HEK293T (cell line): ENCODE measurements at regions not wholly inside any gene's neighbourhood (a gene's known extent, or its start where the extent isn't known, plus 50 kb on each side); places are given as distances from the start of the nearest gene placed in this dataset.
"Not testable (repeated sequence)": the region's sequence is repeated elsewhere in the genome, so short reads cannot be mapped to it uniquely, and the experiment has no call there.

Experiments used
- CTCF ChIA-PET: fragments of 350-600 bp; formaldehyde crosslinking; extraction: SDS; loops from one replicate; lab custom pipeline; 2021; ENCODE audit warnings: antibody characterized with exemption, inconsistent platforms; lab: Yijun Ruan, JAX
- POLR2A ChIA-PET: fragments of 350-600 bp; formaldehyde crosslinking; extraction: SDS; loops from one replicate; lab custom pipeline; 2020; ENCODE audit warnings: antibody characterized with exemption, inconsistent platforms; lab: Yijun Ruan, JAX
- DNase-seq: peaks from one replicate; pipeline ENCODE4 v3.0.0; 2012; ENCODE audit warnings: mixed read lengths; ENCODE audit errors: extremely low spot score
- ARNT ChIP-seq: fragments of 450-650 bp; IDR thresholded peaks from 2 replicates; pipeline ENCODE4 v1.6.1; 2017; ENCODE audit warnings: mild to moderate bottlenecking
- BHLHE40 ChIP-seq: fragments of 450-650 bp; IDR thresholded peaks from 2 replicates; pipeline ENCODE4 v1.6.1; 2016; ENCODE audit warnings: mild to moderate bottlenecking, moderate library complexity, borderline replicate concordance
- CTBP1 ChIP-seq: fragments of 450-650 bp; IDR thresholded peaks from 2 replicates; pipeline ENCODE4 v1.6.1; 2016; ENCODE audit warnings: borderline replicate concordance
- ELF4 ChIP-seq: fragments of 450-650 bp; IDR thresholded peaks from 2 replicates; pipeline ENCODE4 v1.6.1; 2017; ENCODE audit warnings: antibody characterized with exemption
- FOXA1 ChIP-seq: fragments of 450-650 bp; IDR thresholded peaks from 2 replicates; pipeline ENCODE4 v1.6.1; 2016; ENCODE audit warnings: mild to moderate bottlenecking
- FOXK2 ChIP-seq: fragments of 450-650 bp; IDR thresholded peaks from 2 replicates; pipeline ENCODE4 v1.6.1; 2016; ENCODE audit warnings: mild to moderate bottlenecking
- FOXM1 ChIP-seq: fragments of 450-650 bp; IDR thresholded peaks from 2 replicates; pipeline ENCODE4 v1.6.1; 2017; ENCODE audit warnings: mild to moderate bottlenecking, borderline replicate concordance
- HDGF ChIP-seq: fragments of 450-650 bp; IDR thresholded peaks from 2 replicates; pipeline ENCODE4 v1.6.1; 2017; ENCODE audit warnings: antibody characterized with exemption, borderline replicate concordance
- L3MBTL2 ChIP-seq: fragments of 450-650 bp; conservative IDR thresholded peaks from 2 replicates; pipeline ENCODE4 v1.6.1; 2016; ENCODE audit warnings: mild to moderate bottlenecking
- LEF1 ChIP-seq: fragments of 450-650 bp; IDR thresholded peaks from 2 replicates; pipeline ENCODE4 v1.6.1; 2017; ENCODE audit warnings: mild to moderate bottlenecking, borderline replicate concordance
- NFRKB ChIP-seq: fragments of 450-650 bp; IDR thresholded peaks from 2 replicates; pipeline ENCODE4 v1.6.1; 2016; ENCODE audit warnings: mild to moderate bottlenecking, moderate library complexity
- PKNOX1 ChIP-seq: fragments of 450-650 bp; IDR thresholded peaks from 2 replicates; pipeline ENCODE4 v1.6.1; 2016
- SP1 ChIP-seq: fragments of 450-650 bp; IDR thresholded peaks from 2 replicates; pipeline ENCODE4 v1.6.1; 2017
- SUZ12 ChIP-seq: fragments of 450-650 bp; IDR thresholded peaks from 2 replicates; pipeline ENCODE4 v1.6.1; 2016; ENCODE audit warnings: mild to moderate bottlenecking
- TARDBP ChIP-seq: fragments of 450-650 bp; IDR thresholded peaks from 2 replicates; pipeline ENCODE4 v1.6.1; 2016
- ZNF384 ChIP-seq: fragments of 450-650 bp; IDR thresholded peaks from 2 replicates; pipeline ENCODE4 v1.6.1; 2016

GRCh38 chr7:104074529-104074928, 85.1 kb upstream of the RELN start:
- POLR2A ChIA-PET = no interaction called here
- TF ChIP-seq PKNOX1 = no peak
- no peak for TF ChIP-seq SUZ12
- no peak for TF ChIP-seq ARNT
- TF ChIP-seq NFRKB = no peak
- TF ChIP-seq CTBP1 = no peak
- TF ChIP-seq FOXK2 = no peak
- TF ChIP-seq TARDBP = no peak
- TF ChIP-seq FOXM1 = no peak
- no peak for TF ChIP-seq ELF4
- no peak for TF ChIP-seq ZNF384
- TF ChIP-seq HDGF = no peak
- TF ChIP-seq L3MBTL2 = no peak
- TF ChIP-seq BHLHE40 = no peak
- no peak for TF ChIP-seq SP1
- TF ChIP-seq LEF1 = no peak
- TF ChIP-seq FOXA1 = no peak
- no peak for DNase-seq
- CTCF ChIA-PET = no interaction called here

- POLR2A ChIA-PET, DNase-seq, CTCF ChIA-PET: not testable (repeated sequence)
These were observed 82.2 kb upstream of the RELN start for GRCh38 chr7:104071641-104072040.

GRCh38 chr7:104065491-104065890, 76.0 kb upstream of the RELN start:
- TF ChIP-seq TARDBP (no peak), NFRKB (no peak), PKNOX1 (no peak), CTBP1 (no peak), L3MBTL2 (no peak), ELF4 (no peak), ZNF384 (no peak), SUZ12 (no peak), HDGF (no peak), LEF1 (no peak), ARNT (no peak), FOXM1 (no peak), FOXA1 (no peak), SP1 (no peak), FOXK2 (no peak), BHLHE40 (no peak)
- ChIA-PET CTCF (no interaction called here), POLR2A (no interaction called here)
- no peak for DNase-seq

GRCh38 chr7:104064969-104065387, 75.5 kb upstream of the RELN start:
- ChIA-PET POLR2A (no interaction called here), CTCF (no interaction called here)
- DNase-seq = no peak
- no peak for TF ChIP-seq HDGF
- no peak for TF ChIP-seq FOXM1
- no peak for TF ChIP-seq FOXK2
- TF ChIP-seq PKNOX1 = no peak
- TF ChIP-seq ELF4 = no peak
- TF ChIP-seq SUZ12 = no peak
- TF ChIP-seq ARNT = no peak

GRCh38 chr7:104063797-104064196, 74.3 kb upstream of the RELN start:
- POLR2A ChIA-PET = not testable (repeated sequence)

GRCh38 chr7:104061652-104062051, 72.2 kb upstream of the RELN start:
- no peak for TF ChIP-seq NFRKB
- no peak for TF ChIP-seq BHLHE40
- no peak for TF ChIP-seq ZNF384
- TF ChIP-seq CTBP1 = no peak
- TF ChIP-seq LEF1 = no peak
- TF ChIP-seq SUZ12 = no peak
- no peak for TF ChIP-seq SP1
- TF ChIP-seq ELF4 = no peak
- TF ChIP-seq FOXA1 = no peak
- no peak for TF ChIP-seq FOXM1
- TF ChIP-seq FOXK2 = no peak
- no peak for TF ChIP-seq HDGF
- no peak for TF ChIP-seq ARNT
- no peak for TF ChIP-seq TARDBP
- no peak for TF ChIP-seq L3MBTL2
- no peak for TF ChIP-seq PKNOX1
- ChIA-PET CTCF (no interaction called here), POLR2A (no interaction called here)
- no peak for DNase-seq

More at GRCh38 chr7:104063797-104064196, 74.3 kb upstream of the RELN start:
- CTCF ChIA-PET, DNase-seq: not testable (repeated sequence)

GRCh38 chr7:104059837-104060236, 70.4 kb upstream of the RELN start:
- DNase-seq, CTCF ChIA-PET, POLR2A ChIA-PET: not testable (repeated sequence)
